ENCODE measurements at regions not wholly inside any gene's neighbourhood (a gene's known extent, or its start where the extent isn't known, plus 50 kb on each side); places are given as distances from the start of the nearest gene placed in this dataset.

GRCh38 chr10:52645187-52645758, 127.3 kb downstream of the MBL2 start:
- no peak overlapping the region for H3K4me3 Mint-ChIP-seq
- Histone ChIP-seq H3K4me1 (ENCODE audit: control insufficient read depth, insufficient read depth, low read length) (no peaks in the 10 kb centered on the region), H3K9me3 (ENCODE audit: control insufficient read depth, insufficient read depth, low read length) (no peaks in the 10 kb centered on the region), H3K4me3 (ENCODE audit: low read length) (no peak overlapping the region), H3K36me3 (ENCODE audit: control insufficient read depth, insufficient read depth, low read length) (no peaks in the 10 kb centered on the region), H3K27ac (ENCODE audit: low read length) (no peak overlapping the region), H3K27me3 (ENCODE audit: control insufficient read depth, insufficient read depth, low read length) (no peaks in the 10 kb centered on the region)
- no peak for ATAC-seq
- H3K4me1 Mint-ChIP-seq: peaks cover 0 to 15% of the 10 kb centered on the region in 2 donors
- 86% methylated on average over 4 of the region's 4 CpGs for WGBS (ENCODE audit: insufficient coverage)
- H3K36me3 Mint-ChIP-seq: no peaks in the 10 kb centered on the region
- no peak overlapping the region for H3K27ac Mint-ChIP-seq
- no peak for DNase-seq
- no peak for TF ChIP-seq CTCF (IDR thresholded peaks at IDR 0.05)
- no peaks in the 10 kb centered on the region for H3K27me3 Mint-ChIP-seq (ENCODE audit: low read depth in 2 of 2)
- H3K9me3 Mint-ChIP-seq: no peaks in the 10 kb centered on the region
- intact Hi-C loops (cut with micrococcal nuclease): no loop called here

- no peak overlapping the region for H3K4me3 Mint-ChIP-seq
- Histone ChIP-seq H3K9me3 (ENCODE audit: control insufficient read depth, insufficient read depth, low read length) (peaks cover 2% of the 10 kb centered on the region), H3K27ac (ENCODE audit: low read length) (no peak overlapping the region), H3K27me3 (ENCODE audit: control insufficient read depth, insufficient read depth, low read length) (no peaks in the 10 kb centered on the region), H3K4me3 (ENCODE audit: low read length) (no peak overlapping the region), H3K4me1 (ENCODE audit: control insufficient read depth, insufficient read depth, low read length) (no peaks in the 10 kb centered on the region), H3K36me3 (ENCODE audit: control insufficient read depth, insufficient read depth, low read length) (no peaks in the 10 kb centered on the region)
- H3K27me3 Mint-ChIP-seq (ENCODE audit: low read depth in 2 of 2): no peaks in the 10 kb centered on the region
- DNase-seq: no peak
- ATAC-seq: no peak
- H3K27ac Mint-ChIP-seq: no peak overlapping the region
- H3K36me3 Mint-ChIP-seq: no peaks in the 10 kb centered on the region
- WGBS (ENCODE audit: insufficient coverage): 90% methylated on average over 1 of the region's 1 CpG
- TF ChIP-seq CTCF (IDR thresholded peaks at IDR 0.05): no peak
- peaks cover 0 to 2% of the 10 kb centered on the region in 2 donors for H3K9me3 Mint-ChIP-seq
- H3K4me1 Mint-ChIP-seq: peaks cover 6 to 21% of the 10 kb centered on the region in 2 donors
- intact Hi-C loops (cut with micrococcal nuclease): no loop called here
These were observed 123.1 kb downstream of the MBL2 start for GRCh38 chr10:52649511-52649910.

- peaks cover 6 to 11% of the 10 kb centered on the region in 2 donors for H3K4me1 Mint-ChIP-seq
- no peak overlapping the region for H3K27ac Mint-ChIP-seq
- Histone ChIP-seq H3K4me3 (ENCODE audit: low read length) (no peak overlapping the region), H3K27ac (ENCODE audit: low read length) (no peak overlapping the region), H3K4me1 (ENCODE audit: control insufficient read depth, insufficient read depth, low read length) (no peaks in the 10 kb centered on the region), H3K27me3 (ENCODE audit: control insufficient read depth, insufficient read depth, low read length) (no peaks in the 10 kb centered on the region), H3K9me3 (ENCODE audit: control insufficient read depth, insufficient read depth, low read length) (peaks cover 2% of the 10 kb centered on the region), H3K36me3 (ENCODE audit: control insufficient read depth, insufficient read depth, low read length) (no peaks in the 10 kb centered on the region)
- H3K36me3 Mint-ChIP-seq: no peaks in the 10 kb centered on the region
- H3K9me3 Mint-ChIP-seq: peaks cover 0 to 2% of the 10 kb centered on the region in 2 donors
- no peak for TF ChIP-seq CTCF (IDR thresholded peaks at IDR 0.05)
- no peak overlapping the region for H3K4me3 Mint-ChIP-seq
- DNase-seq: no peak
- WGBS (ENCODE audit: insufficient coverage): 87% methylated on average over 4 of the region's 4 CpGs
- H3K27me3 Mint-ChIP-seq (ENCODE audit: low read depth in 2 of 2): no peaks in the 10 kb centered on the region
- intact Hi-C loops (cut with micrococcal nuclease): no loop called here
- ATAC-seq: no peak
These were observed 121.7 kb downstream of the MBL2 start for GRCh38 chr10:52650873-52651272.

- no peak for DNase-seq
- no peak overlapping the region for H3K4me3 ChIP-seq (ENCODE audit: low read length)
- H3K36me3 ChIP-seq (ENCODE audit: control insufficient read depth, insufficient read depth, low read length): no peaks in the 10 kb centered on the region
- intact Hi-C loops (cut with micrococcal nuclease): no loop called here
- Mint-ChIP-seq H3K27me3 (ENCODE audit: low read depth in 2 of 2) (no peaks in the 10 kb centered on the region), H3K4me3 (no peak overlapping the region), H3K9me3 (peaks cover 0 to 2% of the 10 kb centered on the region in 2 donors), H3K27ac (no peak overlapping the region), H3K4me1 (peaks cover 6 to 9% of the 10 kb centered on the region in 2 donors), H3K36me3 (no peaks in the 10 kb centered on the region)
- H3K27me3 ChIP-seq (ENCODE audit: control insufficient read depth, insufficient read depth, low read length): no peaks in the 10 kb centered on the region
- 67% methylated on average over 3 of the region's 3 CpGs for WGBS (ENCODE audit: insufficient coverage)
- ATAC-seq: no peak
- H3K27ac ChIP-seq (ENCODE audit: low read length): no peak overlapping the region
- no peaks in the 10 kb centered on the region for H3K4me1 ChIP-seq (ENCODE audit: control insufficient read depth, insufficient read depth, low read length)
- no peak for TF ChIP-seq CTCF (IDR thresholded peaks at IDR 0.05)
- H3K9me3 ChIP-seq (ENCODE audit: control insufficient read depth, insufficient read depth, low read length): peaks cover 2% of the 10 kb centered on the region
These were observed 121.3 kb downstream of the MBL2 start for GRCh38 chr10:52651293-52651692.

Measured in natural killer cell (primary cell).